BE2C (cell line): ENCODE measurements at regions not wholly inside any gene's neighbourhood (a gene's known extent, or its start where the extent isn't known, plus 50 kb on each side); places are given as distances from the start of the nearest gene placed in this dataset.

Experiments used
- DNase-seq: peaks from one replicate; pipeline ENCODE4 v3.0.0-alpha.2; 2020
- H3K27me3 ChIP-seq: fragments of 250-450 bp; sonication (Bioruptor Pico); 2 replicates; pipeline ENCODE4 v1.5.1; 2020; ENCODE audit warnings: mild to moderate bottlenecking
- H3K36me3 ChIP-seq: fragments of 250-450 bp; sonication (Bioruptor Pico); 2 replicates; pipeline ENCODE4 v1.5.1; 2020; ENCODE audit warnings: mild to moderate bottlenecking
- H3K4me1 ChIP-seq: fragments of 250-450 bp; sonication (Bioruptor Pico); 2 replicates; pipeline ENCODE4 v1.5.1; 2020
- H3K4me3 ChIP-seq: 2 replicates; pipeline ENCODE4 v1.5.1; 2011; ENCODE audit warnings: low read depth, low read length
- H3K9me3 ChIP-seq: fragments of 250-450 bp; sonication (Bioruptor Pico); 2 replicates; pipeline ENCODE4 v1.5.1; 2020
- TF ChIP-seq, protein P1 (sequence below): IDR thresholded peaks from 2 replicates; pipeline ENCODE4 v1.5.1; 2012; ENCODE audit warnings: mild to moderate bottlenecking, low read depth, low read length

DNA sequence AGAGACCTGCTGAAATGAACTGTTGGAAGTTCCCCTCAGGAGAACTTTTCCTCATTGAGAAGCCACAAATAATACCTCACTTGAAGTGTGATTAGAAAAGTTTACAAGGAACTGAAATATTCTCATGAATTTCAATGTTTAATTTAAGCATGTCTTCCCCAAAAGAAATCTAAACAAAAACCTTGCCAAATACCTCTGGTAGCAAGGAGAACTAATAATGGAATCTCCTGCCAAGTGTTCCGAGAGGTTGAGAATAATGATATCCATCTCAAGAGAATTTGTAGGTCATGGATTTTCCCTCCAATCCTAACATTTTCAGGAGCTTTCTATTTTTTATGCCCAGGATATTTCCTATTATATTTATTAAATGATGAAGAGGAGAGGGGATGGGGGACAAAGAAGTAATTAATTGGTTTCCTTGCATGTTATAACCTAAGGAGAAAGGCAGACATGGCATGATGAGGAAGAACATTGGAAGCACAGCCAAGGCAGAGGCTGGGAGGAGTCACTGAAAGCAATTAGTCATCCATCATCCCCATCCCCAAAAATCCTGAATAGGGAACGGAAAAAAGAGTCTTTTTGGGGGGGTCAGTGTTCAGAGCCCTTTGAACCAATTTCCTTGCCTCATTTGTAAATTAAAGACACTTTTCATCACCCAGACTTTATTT, 93.6 kb upstream of the IL6 start:
- H3K4me1 ChIP-seq: no peaks in the 10 kb centered on the region
- H3K36me3 ChIP-seq: no peaks in the 10 kb centered on the region
- DNase-seq: no peak
- no peak overlapping the region for H3K4me3 ChIP-seq
- peaks cover 2% of the 10 kb centered on the region; the same call in 1 of the 2 replicates for H3K27me3 ChIP-seq
- TF ChIP-seq, protein P1, sequence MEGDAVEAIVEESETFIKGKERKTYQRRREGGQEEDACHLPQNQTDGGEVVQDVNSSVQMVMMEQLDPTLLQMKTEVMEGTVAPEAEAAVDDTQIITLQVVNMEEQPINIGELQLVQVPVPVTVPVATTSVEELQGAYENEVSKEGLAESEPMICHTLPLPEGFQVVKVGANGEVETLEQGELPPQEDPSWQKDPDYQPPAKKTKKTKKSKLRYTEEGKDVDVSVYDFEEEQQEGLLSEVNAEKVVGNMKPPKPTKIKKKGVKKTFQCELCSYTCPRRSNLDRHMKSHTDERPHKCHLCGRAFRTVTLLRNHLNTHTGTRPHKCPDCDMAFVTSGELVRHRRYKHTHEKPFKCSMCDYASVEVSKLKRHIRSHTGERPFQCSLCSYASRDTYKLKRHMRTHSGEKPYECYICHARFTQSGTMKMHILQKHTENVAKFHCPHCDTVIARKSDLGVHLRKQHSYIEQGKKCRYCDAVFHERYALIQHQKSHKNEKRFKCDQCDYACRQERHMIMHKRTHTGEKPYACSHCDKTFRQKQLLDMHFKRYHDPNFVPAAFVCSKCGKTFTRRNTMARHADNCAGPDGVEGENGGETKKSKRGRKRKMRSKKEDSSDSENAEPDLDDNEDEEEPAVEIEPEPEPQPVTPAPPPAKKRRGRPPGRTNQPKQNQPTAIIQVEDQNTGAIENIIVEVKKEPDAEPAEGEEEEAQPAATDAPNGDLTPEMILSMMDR: no peak
- H3K9me3 ChIP-seq: no peaks in the 10 kb centered on the region

DNA sequence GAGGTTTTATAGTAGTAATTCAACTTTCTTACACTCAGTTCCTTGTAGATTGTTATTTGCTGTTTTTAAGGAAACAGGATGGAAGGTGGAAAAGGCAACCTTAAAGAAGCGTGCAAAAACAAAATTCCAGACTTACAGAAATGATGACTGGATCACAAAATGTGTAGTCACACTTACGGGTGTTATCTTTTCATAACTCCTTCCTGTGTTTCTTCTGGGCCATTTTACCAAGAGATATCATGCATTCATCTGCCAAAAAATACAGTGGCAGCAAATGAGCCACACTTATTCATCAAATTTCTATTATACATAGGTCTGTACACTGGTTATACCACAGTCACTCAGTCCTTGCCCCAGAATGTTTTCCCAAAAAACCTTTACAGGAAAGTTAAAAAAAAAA, 94.3 kb upstream of the IL6 start:
- Histone ChIP-seq H3K27me3 (peaks cover 2% of the 10 kb centered on the region), H3K4me3 (no peak overlapping the region), H3K9me3 (no peaks in the 10 kb centered on the region), H3K36me3 (no peaks in the 10 kb centered on the region), H3K4me1 (no peaks in the 10 kb centered on the region)
- TF ChIP-seq, protein P1: no peak
- DNase-seq: no peak

DNA sequence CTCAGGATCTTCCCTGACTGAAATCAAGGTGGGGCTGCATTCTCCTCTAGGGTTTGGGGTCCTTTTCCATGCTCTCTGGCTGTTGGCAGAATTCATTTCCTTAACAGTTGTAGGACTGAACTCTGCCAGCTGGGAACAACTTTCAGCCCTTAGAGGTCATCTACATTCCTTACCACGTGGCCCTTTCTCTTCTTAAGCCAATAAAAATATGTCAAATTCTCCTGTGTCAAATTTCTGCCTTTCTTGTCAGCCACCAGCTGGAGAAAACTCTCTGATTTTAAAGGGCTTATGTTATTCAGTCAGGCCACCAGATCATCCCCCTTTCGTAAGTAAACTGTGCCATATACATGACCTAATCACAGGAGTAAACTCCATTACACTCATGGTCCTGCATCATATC, 95.3 kb upstream of the IL6 start:
- Histone ChIP-seq H3K27me3 (peaks cover 2% of the 10 kb centered on the region), H3K4me3 (no peak overlapping the region), H3K4me1 (no peaks in the 10 kb centered on the region), H3K9me3 (no peaks in the 10 kb centered on the region), H3K36me3 (no peaks in the 10 kb centered on the region)
- DNase-seq: no peak
- TF ChIP-seq, protein P1: no peak

DNA sequence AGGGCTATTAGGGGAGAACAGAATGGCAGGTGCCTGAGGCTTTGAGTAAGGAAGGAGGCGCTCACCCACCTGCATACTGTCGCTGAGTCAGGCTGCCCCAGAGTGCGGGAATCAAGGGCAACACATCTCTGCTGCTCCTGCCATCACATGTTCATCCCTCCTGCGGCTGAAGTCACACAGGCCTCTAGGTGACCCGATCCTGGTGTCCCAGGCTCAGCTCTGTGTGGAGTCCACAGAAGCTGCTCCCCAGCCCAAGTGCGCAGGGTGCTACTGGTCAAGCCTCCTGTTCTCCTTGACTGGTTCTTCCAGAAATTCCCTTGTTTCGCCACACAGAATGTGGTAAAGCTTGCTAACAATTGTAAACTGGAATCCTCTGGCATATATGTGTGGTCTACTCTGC, 96.9 kb upstream of the IL6 start:
- Histone ChIP-seq H3K9me3 (no peaks in the 10 kb centered on the region), H3K36me3 (no peaks in the 10 kb centered on the region)
- TF ChIP-seq, protein P1: no peak

DNA sequence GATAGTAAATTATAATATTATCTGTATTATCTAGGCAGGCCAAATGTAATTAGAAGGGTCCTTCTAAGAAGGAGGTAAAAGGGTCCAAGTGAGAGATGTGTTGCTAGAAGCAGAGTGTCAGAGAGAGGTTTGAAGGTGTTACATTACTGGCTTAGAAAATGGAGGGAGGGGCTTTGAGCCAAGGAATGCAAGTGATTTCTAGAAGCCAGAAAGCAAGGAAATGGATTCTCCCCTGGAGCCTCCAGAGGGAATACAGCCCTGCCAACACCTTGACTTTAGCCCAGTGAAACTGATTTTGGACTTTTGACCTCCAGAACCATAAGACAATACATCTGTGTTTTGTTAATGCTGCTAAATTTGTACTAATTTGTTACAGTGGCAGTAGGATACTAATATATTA, 97.9 kb upstream of the IL6 start:
- TF ChIP-seq, protein P1: no peak
- no peak for DNase-seq
- H3K9me3 ChIP-seq: no peaks in the 10 kb centered on the region

More for the DNA sequence above, 96.9 kb upstream of the IL6 start:
- DNase-seq: no peak
- Histone ChIP-seq H3K27me3 (peaks cover 2% of the 10 kb centered on the region), H3K4me3 (no peak overlapping the region), H3K4me1 (no peaks in the 10 kb centered on the region)

DNA sequence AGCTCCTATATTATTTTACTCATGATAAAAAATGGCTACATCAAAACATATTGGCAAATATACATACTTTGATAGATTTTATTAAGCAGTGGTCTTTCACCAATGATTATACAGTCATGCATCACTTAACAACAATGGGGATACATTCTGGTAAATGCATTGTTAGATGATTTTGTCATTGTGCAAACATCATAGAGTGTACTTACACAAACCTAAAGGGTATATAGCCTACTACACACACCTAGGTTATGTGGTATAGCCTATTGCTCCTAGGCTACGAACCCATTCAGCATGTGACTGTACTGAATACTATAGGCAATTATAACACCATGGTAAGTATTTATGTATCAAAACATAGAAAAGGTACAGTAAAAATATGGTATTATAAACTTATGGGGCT, 98.9 kb upstream of the IL6 start:
- Histone ChIP-seq H3K27me3 (peaks cover 2% of the 10 kb centered on the region), H3K4me3 (no peak overlapping the region), H3K36me3 (no peaks in the 10 kb centered on the region), H3K9me3 (no peaks in the 10 kb centered on the region), H3K4me1 (no peaks in the 10 kb centered on the region)
- TF ChIP-seq, protein P1: no peak
- no peak for DNase-seq

More for the DNA sequence above, 97.9 kb upstream of the IL6 start:
- H3K36me3 ChIP-seq: no peaks in the 10 kb centered on the region
- H3K27me3 ChIP-seq: peaks cover 2% of the 10 kb centered on the region
- no peak overlapping the region for H3K4me3 ChIP-seq
- no peaks in the 10 kb centered on the region for H3K4me1 ChIP-seq
